H1 (cell line): ENCODE measurements at regions not wholly inside any gene's neighbourhood (a gene's known extent, or its start where the extent isn't known, plus 50 kb on each side); places are given as distances from the start of the nearest gene placed in this dataset.

Source experiments
- GABPA ChIP-seq: IDR thresholded peaks from 2 replicates; pipeline ENCODE4 v1.6.1; 2011; ENCODE audit warnings: mild to moderate bottlenecking, low read length, moderate library complexity, borderline replicate concordance; ENCODE audit not compliant: insufficient read depth
- RBBP5 ChIP-seq: IDR thresholded peaks from 2 replicates; pipeline ENCODE4 v1.7.1; 2012; ENCODE audit warnings: low read depth, mild to moderate bottlenecking, inconsistent platforms, low read length, moderate library complexity, borderline replicate concordance
- RFX5 ChIP-seq: IDR thresholded peaks from 2 replicates; pipeline ENCODE4 v1.6.1; 2011; ENCODE audit warnings: low read depth, low read length, improper control_type of control experiment, borderline replicate concordance
- SP2 ChIP-seq: IDR thresholded peaks from 2 replicates; pipeline ENCODE4 v1.6.1; 2012; ENCODE audit warnings: mild to moderate bottlenecking, low read length, inconsistent platforms
- TF ChIP-seq, protein P1 (sequence below): fragments of 300-600 bp; sonication (generic); IDR thresholded peaks from 2 replicates; pipeline ENCODE4 v1.7.1; 2012; ENCODE audit warnings: low read length, moderate library complexity, mild to moderate bottlenecking, inconsistent platforms; ENCODE audit not compliant: insufficient replicate concordance
- TF ChIP-seq, protein P2 (sequence below): IDR thresholded peaks from 2 replicates; pipeline ENCODE4 v1.6.1; 2011; ENCODE audit warnings: low read depth, mild to moderate bottlenecking, low read length; ENCODE audit not compliant: insufficient read depth

DNA sequence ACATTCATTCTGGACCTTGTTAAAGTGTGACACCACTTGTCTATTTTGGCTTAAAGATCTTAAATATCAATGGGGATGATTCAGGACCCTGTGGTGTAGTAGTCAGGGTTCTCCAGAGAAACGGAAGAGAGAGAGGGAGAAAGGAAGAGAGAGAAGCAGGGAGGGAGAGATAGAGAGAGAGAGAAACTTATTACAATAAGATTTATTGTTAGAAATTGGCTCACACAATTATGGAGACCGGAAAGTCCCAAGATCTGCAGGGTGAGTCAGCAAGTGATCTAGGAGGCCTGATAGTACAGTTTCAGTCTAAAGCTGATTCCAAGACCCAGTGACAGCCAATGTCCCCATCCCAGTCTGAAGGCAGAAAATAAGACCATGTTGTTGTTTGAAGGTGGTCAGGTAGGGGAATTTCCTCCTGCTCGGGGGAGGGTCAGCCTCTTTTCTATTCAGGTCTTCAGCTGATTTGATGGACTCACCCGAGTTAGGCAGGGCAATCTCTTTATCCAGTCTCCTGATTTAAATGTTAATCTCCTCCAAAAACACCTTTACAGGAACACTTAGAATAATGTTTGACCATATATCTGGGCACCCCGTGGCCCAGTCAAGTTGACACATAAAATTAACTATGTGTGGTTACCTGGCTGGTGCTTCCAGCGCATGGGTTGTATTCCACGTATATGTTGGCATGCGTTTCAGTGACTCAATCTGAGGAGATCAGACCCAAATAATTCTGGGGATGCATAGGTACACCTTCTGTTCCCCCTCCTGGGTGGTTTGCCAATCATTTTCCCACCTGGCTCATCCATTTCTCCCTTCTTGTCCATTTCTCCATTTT is 1350.5 kb downstream of the TBC1D22A start (continued):
- TF ChIP-seq, protein P1, sequence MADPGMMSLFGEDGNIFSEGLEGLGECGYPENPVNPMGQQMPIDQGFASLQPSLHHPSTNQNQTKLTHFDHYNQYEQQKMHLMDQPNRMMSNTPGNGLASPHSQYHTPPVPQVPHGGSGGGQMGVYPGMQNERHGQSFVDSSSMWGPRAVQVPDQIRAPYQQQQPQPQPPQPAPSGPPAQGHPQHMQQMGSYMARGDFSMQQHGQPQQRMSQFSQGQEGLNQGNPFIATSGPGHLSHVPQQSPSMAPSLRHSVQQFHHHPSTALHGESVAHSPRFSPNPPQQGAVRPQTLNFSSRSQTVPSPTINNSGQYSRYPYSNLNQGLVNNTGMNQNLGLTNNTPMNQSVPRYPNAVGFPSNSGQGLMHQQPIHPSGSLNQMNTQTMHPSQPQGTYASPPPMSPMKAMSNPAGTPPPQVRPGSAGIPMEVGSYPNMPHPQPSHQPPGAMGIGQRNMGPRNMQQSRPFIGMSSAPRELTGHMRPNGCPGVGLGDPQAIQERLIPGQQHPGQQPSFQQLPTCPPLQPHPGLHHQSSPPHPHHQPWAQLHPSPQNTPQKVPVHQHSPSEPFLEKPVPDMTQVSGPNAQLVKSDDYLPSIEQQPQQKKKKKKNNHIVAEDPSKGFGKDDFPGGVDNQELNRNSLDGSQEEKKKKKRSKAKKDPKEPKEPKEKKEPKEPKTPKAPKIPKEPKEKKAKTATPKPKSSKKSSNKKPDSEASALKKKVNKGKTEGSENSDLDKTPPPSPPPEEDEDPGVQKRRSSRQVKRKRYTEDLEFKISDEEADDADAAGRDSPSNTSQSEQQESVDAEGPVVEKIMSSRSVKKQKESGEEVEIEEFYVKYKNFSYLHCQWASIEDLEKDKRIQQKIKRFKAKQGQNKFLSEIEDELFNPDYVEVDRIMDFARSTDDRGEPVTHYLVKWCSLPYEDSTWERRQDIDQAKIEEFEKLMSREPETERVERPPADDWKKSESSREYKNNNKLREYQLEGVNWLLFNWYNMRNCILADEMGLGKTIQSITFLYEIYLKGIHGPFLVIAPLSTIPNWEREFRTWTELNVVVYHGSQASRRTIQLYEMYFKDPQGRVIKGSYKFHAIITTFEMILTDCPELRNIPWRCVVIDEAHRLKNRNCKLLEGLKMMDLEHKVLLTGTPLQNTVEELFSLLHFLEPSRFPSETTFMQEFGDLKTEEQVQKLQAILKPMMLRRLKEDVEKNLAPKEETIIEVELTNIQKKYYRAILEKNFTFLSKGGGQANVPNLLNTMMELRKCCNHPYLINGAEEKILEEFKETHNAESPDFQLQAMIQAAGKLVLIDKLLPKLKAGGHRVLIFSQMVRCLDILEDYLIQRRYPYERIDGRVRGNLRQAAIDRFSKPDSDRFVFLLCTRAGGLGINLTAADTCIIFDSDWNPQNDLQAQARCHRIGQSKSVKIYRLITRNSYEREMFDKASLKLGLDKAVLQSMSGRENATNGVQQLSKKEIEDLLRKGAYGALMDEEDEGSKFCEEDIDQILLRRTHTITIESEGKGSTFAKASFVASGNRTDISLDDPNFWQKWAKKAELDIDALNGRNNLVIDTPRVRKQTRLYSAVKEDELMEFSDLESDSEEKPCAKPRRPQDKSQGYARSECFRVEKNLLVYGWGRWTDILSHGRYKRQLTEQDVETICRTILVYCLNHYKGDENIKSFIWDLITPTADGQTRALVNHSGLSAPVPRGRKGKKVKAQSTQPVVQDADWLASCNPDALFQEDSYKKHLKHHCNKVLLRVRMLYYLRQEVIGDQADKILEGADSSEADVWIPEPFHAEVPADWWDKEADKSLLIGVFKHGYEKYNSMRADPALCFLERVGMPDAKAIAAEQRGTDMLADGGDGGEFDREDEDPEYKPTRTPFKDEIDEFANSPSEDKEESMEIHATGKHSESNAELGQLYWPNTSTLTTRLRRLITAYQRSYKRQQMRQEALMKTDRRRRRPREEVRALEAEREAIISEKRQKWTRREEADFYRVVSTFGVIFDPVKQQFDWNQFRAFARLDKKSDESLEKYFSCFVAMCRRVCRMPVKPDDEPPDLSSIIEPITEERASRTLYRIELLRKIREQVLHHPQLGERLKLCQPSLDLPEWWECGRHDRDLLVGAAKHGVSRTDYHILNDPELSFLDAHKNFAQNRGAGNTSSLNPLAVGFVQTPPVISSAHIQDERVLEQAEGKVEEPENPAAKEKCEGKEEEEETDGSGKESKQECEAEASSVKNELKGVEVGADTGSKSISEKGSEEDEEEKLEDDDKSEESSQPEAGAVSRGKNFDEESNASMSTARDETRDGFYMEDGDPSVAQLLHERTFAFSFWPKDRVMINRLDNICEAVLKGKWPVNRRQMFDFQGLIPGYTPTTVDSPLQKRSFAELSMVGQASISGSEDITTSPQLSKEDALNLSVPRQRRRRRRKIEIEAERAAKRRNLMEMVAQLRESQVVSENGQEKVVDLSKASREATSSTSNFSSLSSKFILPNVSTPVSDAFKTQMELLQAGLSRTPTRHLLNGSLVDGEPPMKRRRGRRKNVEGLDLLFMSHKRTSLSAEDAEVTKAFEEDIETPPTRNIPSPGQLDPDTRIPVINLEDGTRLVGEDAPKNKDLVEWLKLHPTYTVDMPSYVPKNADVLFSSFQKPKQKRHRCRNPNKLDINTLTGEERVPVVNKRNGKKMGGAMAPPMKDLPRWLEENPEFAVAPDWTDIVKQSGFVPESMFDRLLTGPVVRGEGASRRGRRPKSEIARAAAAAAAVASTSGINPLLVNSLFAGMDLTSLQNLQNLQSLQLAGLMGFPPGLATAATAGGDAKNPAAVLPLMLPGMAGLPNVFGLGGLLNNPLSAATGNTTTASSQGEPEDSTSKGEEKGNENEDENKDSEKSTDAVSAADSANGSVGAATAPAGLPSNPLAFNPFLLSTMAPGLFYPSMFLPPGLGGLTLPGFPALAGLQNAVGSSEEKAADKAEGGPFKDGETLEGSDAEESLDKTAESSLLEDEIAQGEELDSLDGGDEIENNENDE: no peak
- TF ChIP-seq, protein P2, sequence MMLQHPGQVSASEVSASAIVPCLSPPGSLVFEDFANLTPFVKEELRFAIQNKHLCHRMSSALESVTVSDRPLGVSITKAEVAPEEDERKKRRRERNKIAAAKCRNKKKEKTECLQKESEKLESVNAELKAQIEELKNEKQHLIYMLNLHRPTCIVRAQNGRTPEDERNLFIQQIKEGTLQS: no peak
- TF ChIP-seq RBBP5: no peak
- no peak for TF ChIP-seq GABPA
- TF ChIP-seq RFX5: no peak
- no peak for TF ChIP-seq SP2
